HCT116 (cell line): ENCODE measurements at regions not wholly inside any gene's neighbourhood (a gene's known extent, or its start where the extent isn't known, plus 50 kb on each side); places are given as distances from the start of the nearest gene placed in this dataset.

Experiments
- ATAC-seq: fragments of 200-7000 bp; cut with Tn5 transposase; 2 replicates; pipeline ENCODE4 v1.9.1; 2020; ENCODE audit warnings: mild to moderate bottlenecking, moderate library complexity
- BruUV-seq: library from RNA; stranded (reverse); fragments of 400-500 nt; replicated peaks from 2 replicates; lab custom pipeline; 2021; lab: Mats Ljungman, UMichigan
- CTCF ChIA-PET: fragments of 300-600 bp; sonication (Branson Sonifier 250); formaldehyde crosslinking; loops from one replicate; lab custom pipeline; 2021; ENCODE audit warnings: antibody characterized with exemption; lab: Charles Lee
- POLR2A ChIA-PET: fragments of 300-600, 350-600 bp; sonication (Branson Sonifier 250); formaldehyde crosslinking; loops from one replicate; lab custom pipeline; 2021; ENCODE audit warnings: antibody characterized with exemption; lab: Charles Lee
- RAD21 ChIA-PET, 2 experiments: fragments of 300-600 bp; sonication (Branson Sonifier 250); formaldehyde crosslinking; loops; one replicate each; lab custom pipeline; 2023; ENCODE audit warnings: low total read pairs in 2 of 2; ENCODE audit not compliant: uncharacterized antibody in 2 of 2, unreplicated experiment in 2 of 2, low non-redundant PET in 1 of 2; lab: Charles Lee
- DNase-seq: peaks from one replicate; pipeline ENCODE4 v3.0.0-alpha.2; 2010; ENCODE audit warnings: low read depth, low spot score
- H2AFZ ChIP-seq: fragments of 200-600 bp; shearing (Covaris generic), sonication (generic); 2 replicates; pipeline ENCODE4 v1.6.1; 2017; ENCODE audit warnings: low read depth, mixed run types, mixed read lengths, antibody characterized with exemption, low read length; ENCODE audit not compliant: poor library complexity, severe bottlenecking
- H3K27ac ChIP-seq: 2 replicates; pipeline ENCODE4 v1.5.1; 2012; ENCODE audit warnings: low read depth, low read length
- H3K27me3 ChIP-seq: fragments of 200-600 bp; sonication (generic); 2 replicates; pipeline ENCODE4 v1.6.1; 2016; ENCODE audit warnings: mixed run types, low read length, mixed read lengths; ENCODE audit not compliant: insufficient read depth
- H3K36me3 ChIP-seq, 2 experiments: fragments of 200-500 bp in 1 of 2; fragments of 200-600 bp in 1 of 2; sonication (Bioruptor generic) in 1 of 2; sonication (generic) in 1 of 2; 2 replicates each; pipeline versions ENCODE4 v1.5.1 to v1.6.1; 2014 to 2016; ENCODE audit warnings: low read length in 2 of 2, inconsistent platforms in 1 of 2, mixed read lengths in 1 of 2, mixed run types in 1 of 2; ENCODE audit not compliant: insufficient read depth in 2 of 2, control insufficient read depth in 1 of 2
- H3K4me1 ChIP-seq, 2 experiments: fragments of 200-600 bp in 1 of 2; sonication (generic) in 1 of 2; 2 replicates each; pipeline versions ENCODE4 v1.5.1 to v1.6.1; 2012 to 2017; ENCODE audit warnings: low read length in 2 of 2, inconsistent platforms in 1 of 2, mild to moderate bottlenecking in 1 of 2, mixed read lengths in 1 of 2, mixed run types in 1 of 2, moderate library complexity in 1 of 2; ENCODE audit not compliant: insufficient read depth in 2 of 2, control insufficient read depth in 1 of 2
- H3K4me2 ChIP-seq: fragments of 200-600 bp; sonication (generic); 2 replicates; pipeline ENCODE4 v1.6.1; 2017; ENCODE audit warnings: mixed run types, low read length, mixed read lengths
- H3K4me3 ChIP-seq, 2 experiments: fragments of 200-600 bp in 1 of 2; sonication (generic) in 1 of 2; replicated peaks in 1 of 2; 2 replicates each; pipeline ENCODE4 v1.5.1; 2011 to 2016; ENCODE audit warnings: low read length in 2 of 2, control low read depth in 1 of 2, low read depth in 1 of 2, mild to moderate bottlenecking in 1 of 2, mixed read lengths in 1 of 2, mixed run types in 1 of 2
- H3K79me2 ChIP-seq: fragments of 200-600 bp; sonication (generic); 2 replicates; pipeline ENCODE4 v1.6.1; 2017; ENCODE audit warnings: mild to moderate bottlenecking, mixed run types, low read length, moderate library complexity, mixed read lengths; ENCODE audit not compliant: insufficient read depth
- H3K9ac ChIP-seq: fragments of 200-600 bp; sonication (generic); 2 replicates; pipeline ENCODE4 v1.6.1; 2016; ENCODE audit warnings: low read length, mixed read lengths
- H3K9me2 ChIP-seq: fragments of 200-600 bp; sonication (generic), shearing (Covaris generic); 2 replicates; pipeline ENCODE4 v1.6.1; 2017; ENCODE audit warnings: mixed run types, mild to moderate bottlenecking, moderate library complexity; ENCODE audit not compliant: insufficient read depth
- H3K9me3 ChIP-seq, 2 experiments: fragments of 200-500 bp in 1 of 2; fragments of 200-600 bp in 1 of 2; sonication (Bioruptor generic) in 1 of 2; sonication (generic) in 1 of 2; 2 replicates each; pipeline ENCODE4 v1.6.1; 2014 to 2017; ENCODE audit warnings: low read length in 2 of 2, mixed read lengths in 2 of 2, inconsistent platforms in 1 of 2, low read depth in 1 of 2, mild to moderate bottlenecking in 1 of 2, mixed run types in 1 of 2, moderate library complexity in 1 of 2; ENCODE audit not compliant: control insufficient read depth in 1 of 2, insufficient read depth in 1 of 2
- H4K20me1 ChIP-seq: fragments of 200-600 bp; sonication (generic), shearing (Covaris generic); 2 replicates; pipeline ENCODE4 v1.6.1; 2017; ENCODE audit warnings: mixed run types, mild to moderate bottlenecking, moderate library complexity; ENCODE audit not compliant: insufficient read depth
- EGR1 ChIP-seq: IDR thresholded peaks from 2 replicates; pipeline ENCODE4 v1.6.1; 2012; ENCODE audit warnings: low read depth
- EZH2 ChIP-seq: fragments of 200-600 bp; sonication (generic); IDR thresholded peaks from 2 replicates; pipeline ENCODE4 v1.6.1; 2017; ENCODE audit warnings: antibody characterized with exemption, mixed run types
- EZH2phosphoT487 ChIP-seq: fragments of 200-600 bp; IDR thresholded peaks from 2 replicates; pipeline ENCODE4 v1.6.1; 2018; ENCODE audit warnings: antibody characterized with exemption, borderline replicate concordance
- POLR2A ChIP-seq: IDR thresholded peaks from 2 replicates; pipeline ENCODE4 v1.7.0; 2011; ENCODE audit warnings: borderline replicate concordance; ENCODE audit not compliant: insufficient read depth, insufficient read length; ENCODE audit errors: extremely low read depth
- RAD21 ChIP-seq: IDR thresholded peaks from 2 replicates; pipeline ENCODE4 v1.6.1; 2012; ENCODE audit warnings: low read depth, mild to moderate bottlenecking
- REST ChIP-seq: IDR thresholded peaks from 2 replicates; pipeline ENCODE4 v1.6.1; 2012; ENCODE audit warnings: low read depth
- SRF ChIP-seq: IDR thresholded peaks from 2 replicates; pipeline ENCODE4 v1.6.1; 2012; ENCODE audit warnings: low read depth
- intact Hi-C: fragments of 100-400 bp; cut with micrococcal nuclease; formaldehyde crosslinking; loops from 2 replicates; pipeline ENCODE4 v1.10.0; 2022
- TF ChIP-seq, protein P1 (sequence below): IDR thresholded peaks from 2 replicates; pipeline ENCODE4 v1.6.1; 2012

DNA sequence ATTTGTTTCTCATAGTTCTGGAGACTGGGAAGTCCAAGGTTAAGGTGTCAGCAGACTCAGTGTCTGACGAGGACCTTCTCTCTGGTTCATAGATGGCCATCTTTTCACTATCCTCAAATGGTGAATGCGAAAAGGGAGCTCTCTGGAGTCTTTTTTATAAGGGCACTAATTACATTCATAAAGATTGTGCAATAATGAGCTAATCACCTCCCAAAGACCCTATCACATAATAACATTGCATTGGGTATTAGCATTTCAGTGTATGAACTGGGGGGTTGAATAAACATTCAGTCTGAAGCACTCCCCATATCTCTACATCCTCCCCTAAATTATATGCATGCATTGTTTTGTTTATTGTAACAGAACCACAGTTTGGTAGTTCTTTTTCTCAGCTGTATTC, 1086.5 kb downstream of the CDH11 start:
- no peaks in the 10 kb centered on the region for H3K36me3 ChIP-seq
- no peak for TF ChIP-seq EGR1
- TF ChIP-seq RAD21: no peak
- no peak for TF ChIP-seq REST
- no peak for TF ChIP-seq SRF
- TF ChIP-seq EZH2phosphoT487: no peak
- no peak for TF ChIP-seq EZH2
- TF ChIP-seq POLR2A: no peak
- TF ChIP-seq, protein P1, sequence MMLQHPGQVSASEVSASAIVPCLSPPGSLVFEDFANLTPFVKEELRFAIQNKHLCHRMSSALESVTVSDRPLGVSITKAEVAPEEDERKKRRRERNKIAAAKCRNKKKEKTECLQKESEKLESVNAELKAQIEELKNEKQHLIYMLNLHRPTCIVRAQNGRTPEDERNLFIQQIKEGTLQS: no peak
- H3K79me2 ChIP-seq: no peaks in the 10 kb centered on the region
- ChIA-PET CTCF (no interaction called here), POLR2A (no interaction called here), RAD21 (no interaction called here)
- H3K27ac ChIP-seq: no peak overlapping the region
- H3K4me1 ChIP-seq: no peaks in the 10 kb centered on the region
- no peaks in the 10 kb centered on the region for H3K9me2 ChIP-seq
- H3K9ac ChIP-seq: no peak overlapping the region
- ATAC-seq: no peak
- no TSS peak for BruUV-seq
- H4K20me1 ChIP-seq: no peaks in the 10 kb centered on the region
- no peak overlapping the region for H3K4me2 ChIP-seq
- H3K9me3 ChIP-seq: peaks cover 14 to 24% of the 10 kb centered on the region in 2 experiments; a peak in 2 of 4 replicates
- H3K4me3 ChIP-seq: no peak overlapping the region
- DNase-seq: no peak
- no peaks in the 10 kb centered on the region for H3K27me3 ChIP-seq
- no peak overlapping the region for H2AFZ ChIP-seq
- intact Hi-C loops: no loop called here
